ENCODE measurements at regions not wholly inside any gene's neighbourhood (a gene's known extent, or its start where the extent isn't known, plus 50 kb on each side); places are given as distances from the start of the nearest gene placed in this dataset.

GRCh38 chr13:58706421-58706820, 1074.9 kb downstream of the PCDH17 start:
- no peak for TF ChIP-seq MXI1 (IDR thresholded peaks at IDR 0.05; ENCODE audit: low read depth, low read length)
- no peak for TF ChIP-seq KDM1A (IDR thresholded peaks at IDR 0.05; ENCODE audit: borderline replicate concordance)
- TF ChIP-seq SMC3 (IDR thresholded peaks at IDR 0.05; ENCODE audit: borderline replicate concordance, low read length) = no peak
- no peak for TF ChIP-seq ZZZ3 (IDR thresholded peaks at IDR 0.05; ENCODE audit: control insufficient read depth, insufficient read length, low read depth)
- no peak for TF ChIP-seq POLR2A (IDR thresholded peaks at IDR 0.05; ENCODE audit: low read depth, low read length)
- TF ChIP-seq CTCF (IDR thresholded peaks at IDR 0.05 in 2 of 3, conservative IDR thresholded peaks at IDR 0.05 in 1 of 3; ENCODE audit: control insufficient read depth in 2 of 3, extremely low read depth in 1 of 3, insufficient read depth in 1 of 3, low read depth in 3 of 3, low read length in 3 of 3) = no peak
- TF ChIP-seq JUNB (IDR thresholded peaks at IDR 0.05) = no peak
- TF ChIP-seq MYC (IDR thresholded peaks at IDR 0.05; ENCODE audit: insufficient read depth, insufficient read length, insufficient replicate concordance, low read length, severe bottlenecking) = no peak
- no peak for TF ChIP-seq TARDBP (IDR thresholded peaks at IDR 0.05; ENCODE audit: borderline replicate concordance)
- no peak for TF ChIP-seq TCF12 (IDR thresholded peaks at IDR 0.05; ENCODE audit: low read depth, low read length)
- no peak for TF ChIP-seq CBFB (IDR thresholded peaks at IDR 0.05; ENCODE audit: low read depth)
- no peak for TF ChIP-seq YY1 (IDR thresholded peaks at IDR 0.05; ENCODE audit: low read depth, low read length)
